ENCODE measurements at regions not wholly inside any gene's neighbourhood (a gene's known extent, or its start where the extent isn't known, plus 50 kb on each side); places are given as distances from the start of the nearest gene placed in this dataset.

DNA sequence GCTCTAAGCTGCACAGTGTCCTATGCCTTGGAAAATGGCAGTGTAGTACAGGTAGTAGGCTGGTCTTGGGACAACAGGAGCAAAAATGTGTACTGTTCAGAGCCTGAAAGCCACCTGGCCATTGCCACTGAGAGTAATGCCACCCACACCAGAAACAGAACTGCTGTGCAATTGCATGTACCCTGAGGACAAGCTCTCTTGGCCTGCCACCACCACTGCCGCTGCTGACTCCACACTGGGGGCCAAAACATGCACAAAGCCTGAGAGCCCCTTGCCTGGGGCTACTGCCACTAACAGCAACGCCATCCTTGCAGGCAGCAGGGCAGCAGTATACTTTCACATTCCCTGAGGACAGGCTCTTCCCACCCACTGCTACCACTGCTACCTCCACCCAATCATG lies 251.9 kb upstream of the CDH12 start:
- TF ChIP-seq SP1 (IDR thresholded peaks at IDR 0.05), result no peak
- TF ChIP-seq SP1 (CRISPR knock-in tag; IDR thresholded peaks at IDR 0.05), result no peak
- TF ChIP-seq, protein P1, sequence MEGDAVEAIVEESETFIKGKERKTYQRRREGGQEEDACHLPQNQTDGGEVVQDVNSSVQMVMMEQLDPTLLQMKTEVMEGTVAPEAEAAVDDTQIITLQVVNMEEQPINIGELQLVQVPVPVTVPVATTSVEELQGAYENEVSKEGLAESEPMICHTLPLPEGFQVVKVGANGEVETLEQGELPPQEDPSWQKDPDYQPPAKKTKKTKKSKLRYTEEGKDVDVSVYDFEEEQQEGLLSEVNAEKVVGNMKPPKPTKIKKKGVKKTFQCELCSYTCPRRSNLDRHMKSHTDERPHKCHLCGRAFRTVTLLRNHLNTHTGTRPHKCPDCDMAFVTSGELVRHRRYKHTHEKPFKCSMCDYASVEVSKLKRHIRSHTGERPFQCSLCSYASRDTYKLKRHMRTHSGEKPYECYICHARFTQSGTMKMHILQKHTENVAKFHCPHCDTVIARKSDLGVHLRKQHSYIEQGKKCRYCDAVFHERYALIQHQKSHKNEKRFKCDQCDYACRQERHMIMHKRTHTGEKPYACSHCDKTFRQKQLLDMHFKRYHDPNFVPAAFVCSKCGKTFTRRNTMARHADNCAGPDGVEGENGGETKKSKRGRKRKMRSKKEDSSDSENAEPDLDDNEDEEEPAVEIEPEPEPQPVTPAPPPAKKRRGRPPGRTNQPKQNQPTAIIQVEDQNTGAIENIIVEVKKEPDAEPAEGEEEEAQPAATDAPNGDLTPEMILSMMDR (CRISPR knock-in tag; IDR thresholded peaks at IDR 0.05), result no peak
- TF ChIP-seq, protein P2, sequence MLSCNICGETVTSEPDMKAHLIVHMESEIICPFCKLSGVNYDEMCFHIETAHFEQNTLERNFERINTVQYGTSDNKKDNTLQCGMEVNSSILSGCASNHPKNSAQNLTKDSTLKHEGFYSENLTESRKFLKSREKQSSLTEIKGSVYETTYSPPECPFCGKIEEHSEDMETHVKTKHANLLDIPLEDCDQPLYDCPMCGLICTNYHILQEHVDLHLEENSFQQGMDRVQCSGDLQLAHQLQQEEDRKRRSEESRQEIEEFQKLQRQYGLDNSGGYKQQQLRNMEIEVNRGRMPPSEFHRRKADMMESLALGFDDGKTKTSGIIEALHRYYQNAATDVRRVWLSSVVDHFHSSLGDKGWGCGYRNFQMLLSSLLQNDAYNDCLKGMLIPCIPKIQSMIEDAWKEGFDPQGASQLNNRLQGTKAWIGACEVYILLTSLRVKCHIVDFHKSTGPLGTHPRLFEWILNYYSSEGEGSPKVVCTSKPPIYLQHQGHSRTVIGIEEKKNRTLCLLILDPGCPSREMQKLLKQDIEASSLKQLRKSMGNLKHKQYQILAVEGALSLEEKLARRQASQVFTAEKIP (CRISPR knock-in tag; IDR thresholded peaks at IDR 0.05; ENCODE audit: borderline replicate concordance), result no peak
- TF ChIP-seq ZSCAN31 (CRISPR knock-in tag; IDR thresholded peaks at IDR 0.05; ENCODE audit: low read depth), result no peak
- TF ChIP-seq HOXA9 (CRISPR knock-in tag; IDR thresholded peaks at IDR 0.05; ENCODE audit: borderline replicate concordance), result no peak
- no peak for TF ChIP-seq ATF7-NPFF (CRISPR knock-in tag; IDR thresholded peaks at IDR 0.05; ENCODE audit: low read depth)
- TF ChIP-seq KAT7 (CRISPR knock-in tag; IDR thresholded peaks at IDR 0.05; ENCODE audit: borderline replicate concordance), result no peak
- TF ChIP-seq ELF1 (CRISPR knock-in tag; IDR thresholded peaks at IDR 0.05), result no peak
- no peak for TF ChIP-seq GTF2F1 (IDR thresholded peaks at IDR 0.05; ENCODE audit: low read length)

Measured in HepG2 (cell line).